ENCODE measurements at regions not wholly inside any gene's neighbourhood (a gene's known extent, or its start where the extent isn't known, plus 50 kb on each side); places are given as distances from the start of the nearest gene placed in this dataset.

GRCh38 chr15:91679447-91679846 is 174.1 kb upstream of the SLCO3A1 start:
- Histone ChIP-seq H4K20me1 (ENCODE audit: control insufficient read depth, extremely low read depth, insufficient read depth, low read length) (no peaks in the 10 kb centered on the region), H3K4me2 (ENCODE audit: extremely low read depth, insufficient read depth, low read length) (no peak overlapping the region), H2AFZ (ENCODE audit: low read length) (no peak overlapping the region), H3K9ac (ENCODE audit: insufficient read depth, low read length) (no peak overlapping the region), H3K36me3 (ENCODE audit: control insufficient read depth, insufficient read depth, low read length) (no peaks in the 10 kb centered on the region), H3K4me1 (ENCODE audit: control insufficient read depth, extremely low read depth, insufficient read depth, low read length) (no peaks in the 10 kb centered on the region), H3K9me3 (ENCODE audit: control insufficient read depth, insufficient read depth, low read depth, low read length) (no peaks in the 10 kb centered on the region), H3K27ac (ENCODE audit: insufficient read depth, low read length) (no peak overlapping the region), H3K27me3 (ENCODE audit: control insufficient read depth, insufficient read depth, low read length) (no peaks in the 10 kb centered on the region), H3K4me3 (replicated peaks in 1 of 4; ENCODE audit: control extremely low read depth in 1 of 4, insufficient read depth in 1 of 4, low read depth in 3 of 4, low read length in 4 of 4) (no peak overlapping the region), H3K79me2 (ENCODE audit: control insufficient read depth, insufficient read depth, low read length) (no peaks in the 10 kb centered on the region)
- TF ChIP-seq CTCF (conservative IDR thresholded peaks at IDR 0.05 in 1 of 2, IDR thresholded peaks at IDR 0.05 in 1 of 2; ENCODE audit: low read depth in 1 of 2, low read length in 2 of 2) (no peak), EZH2 (IDR thresholded peaks at IDR 0.05; ENCODE audit: low read length, missing control alignments) (no peak)
- DNase-seq (ENCODE audit: low read depth in 2 of 2): no peak

- no peak overlapping the region for H2AFZ ChIP-seq (ENCODE audit: low read length)
- no peaks in the 10 kb centered on the region for H3K9me3 ChIP-seq (ENCODE audit: control insufficient read depth, insufficient read depth, low read depth, low read length)
- H3K36me3 ChIP-seq (ENCODE audit: control insufficient read depth, insufficient read depth, low read length): no peaks in the 10 kb centered on the region
- no peak for DNase-seq (ENCODE audit: low read depth in 2 of 2)
- no peaks in the 10 kb centered on the region for H3K4me1 ChIP-seq (ENCODE audit: control insufficient read depth, extremely low read depth, insufficient read depth, low read length)
- H4K20me1 ChIP-seq (ENCODE audit: control insufficient read depth, extremely low read depth, insufficient read depth, low read length): no peaks in the 10 kb centered on the region
- H3K79me2 ChIP-seq (ENCODE audit: control insufficient read depth, insufficient read depth, low read length): no peaks in the 10 kb centered on the region
- no peak overlapping the region for H3K4me2 ChIP-seq (ENCODE audit: extremely low read depth, insufficient read depth, low read length)
- no peak for TF ChIP-seq CTCF (conservative IDR thresholded peaks at IDR 0.05 in 1 of 2, IDR thresholded peaks at IDR 0.05 in 1 of 2; ENCODE audit: low read depth in 1 of 2, low read length in 2 of 2)
- TF ChIP-seq EZH2 (IDR thresholded peaks at IDR 0.05; ENCODE audit: low read length, missing control alignments): no peak
- no peaks in the 10 kb centered on the region for H3K27me3 ChIP-seq (ENCODE audit: control insufficient read depth, insufficient read depth, low read length)
- H3K9ac ChIP-seq (ENCODE audit: insufficient read depth, low read length): no peak overlapping the region
- H3K4me3 ChIP-seq (replicated peaks in 1 of 4; ENCODE audit: control extremely low read depth in 1 of 4, insufficient read depth in 1 of 4, low read depth in 3 of 4, low read length in 4 of 4): no peak overlapping the region
- no peak overlapping the region for H3K27ac ChIP-seq (ENCODE audit: insufficient read depth, low read length)
These were observed 168.1 kb upstream of the SLCO3A1 start for GRCh38 chr15:91685436-91685835.

GRCh38 chr15:91688811-91689210 is 164.7 kb upstream of the SLCO3A1 start:
- no peaks in the 10 kb centered on the region for H3K36me3 ChIP-seq (ENCODE audit: control insufficient read depth, insufficient read depth, low read length)
- H3K27me3 ChIP-seq (ENCODE audit: control insufficient read depth, insufficient read depth, low read length): no peaks in the 10 kb centered on the region
- DNase-seq (ENCODE audit: low read depth in 2 of 2): no peak
- H3K79me2 ChIP-seq (ENCODE audit: control insufficient read depth, insufficient read depth, low read length): no peaks in the 10 kb centered on the region
- TF ChIP-seq EZH2 (IDR thresholded peaks at IDR 0.05; ENCODE audit: low read length, missing control alignments): no peak
- no peak for TF ChIP-seq CTCF (conservative IDR thresholded peaks at IDR 0.05 in 1 of 2, IDR thresholded peaks at IDR 0.05 in 1 of 2; ENCODE audit: low read depth in 1 of 2, low read length in 2 of 2)
- no peaks in the 10 kb centered on the region for H3K9me3 ChIP-seq (ENCODE audit: control insufficient read depth, insufficient read depth, low read depth, low read length)
- no peak overlapping the region for H3K27ac ChIP-seq (ENCODE audit: insufficient read depth, low read length)
- no peaks in the 10 kb centered on the region for H4K20me1 ChIP-seq (ENCODE audit: control insufficient read depth, extremely low read depth, insufficient read depth, low read length)
- no peaks in the 10 kb centered on the region for H3K4me1 ChIP-seq (ENCODE audit: control insufficient read depth, extremely low read depth, insufficient read depth, low read length)
- no peak overlapping the region for H3K4me2 ChIP-seq (ENCODE audit: extremely low read depth, insufficient read depth, low read length)
- H3K9ac ChIP-seq (ENCODE audit: insufficient read depth, low read length): no peak overlapping the region
- no peak overlapping the region for H3K4me3 ChIP-seq (replicated peaks in 1 of 4; ENCODE audit: control extremely low read depth in 1 of 4, insufficient read depth in 1 of 4, low read depth in 3 of 4, low read length in 4 of 4)
- no peak overlapping the region for H2AFZ ChIP-seq (ENCODE audit: low read length)
